ENCODE measurements at regions not wholly inside any gene's neighbourhood (a gene's known extent, or its start where the extent isn't known, plus 50 kb on each side); places are given as distances from the start of the nearest gene placed in this dataset.

DNA sequence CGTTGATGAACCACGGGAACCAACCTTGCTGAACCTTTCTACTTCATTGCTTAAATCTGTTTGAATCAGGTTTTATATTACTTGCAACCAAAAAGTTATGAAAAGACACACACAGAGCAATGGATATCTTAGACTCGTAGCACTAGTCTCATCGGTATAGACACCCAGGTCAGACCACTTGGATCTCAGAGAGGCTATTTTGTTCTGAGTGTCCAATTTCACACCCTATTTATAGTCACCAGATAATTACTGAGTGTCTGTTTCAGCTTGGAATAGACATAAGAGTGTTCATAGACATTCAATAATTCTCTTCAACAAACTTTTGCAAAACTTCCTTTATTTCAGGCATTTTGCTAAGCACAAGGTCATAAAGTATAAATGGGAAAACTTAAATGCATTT lies 145.4 kb upstream of the EGFLAM start:
- H3K27me3 Mint-ChIP-seq (ENCODE audit: insufficient read depth) = peaks cover 5% of the 10 kb centered on the region; the same call in 1 of the 2 replicates
- no peaks in the 10 kb centered on the region; the same call in 1 of the 2 replicates for H3K4me1 Mint-ChIP-seq (ENCODE audit: low read depth)
- no peak overlapping the region for H3K27ac Mint-ChIP-seq
- no peak overlapping the region for H3K4me3 Mint-ChIP-seq
- H3K36me3 Mint-ChIP-seq (ENCODE audit: low read depth) = no peaks in the 10 kb centered on the region
- H3K9me3 Mint-ChIP-seq = no peaks in the 10 kb centered on the region
- DNase-seq = no peak
- no peak for TF ChIP-seq CTCF (IDR thresholded peaks at IDR 0.05)

- H3K27me3 Mint-ChIP-seq (ENCODE audit: insufficient read depth) = peaks cover 5% of the 10 kb centered on the region
- DNase-seq = no peak
- H3K4me1 Mint-ChIP-seq (ENCODE audit: low read depth) = no peaks in the 10 kb centered on the region
- H3K9me3 Mint-ChIP-seq = no peaks in the 10 kb centered on the region
- no peak overlapping the region for H3K4me3 Mint-ChIP-seq
- no peaks in the 10 kb centered on the region for H3K36me3 Mint-ChIP-seq (ENCODE audit: low read depth)
- no peak for TF ChIP-seq CTCF (IDR thresholded peaks at IDR 0.05)
- H3K27ac Mint-ChIP-seq = no peak overlapping the region
These were observed 148.2 kb upstream of the EGFLAM start for GRCh38 chr5:38110130-38110529.

GRCh38 chr5:38107096-38107495 lies 151.3 kb upstream of the EGFLAM start:
- H3K4me1 Mint-ChIP-seq (ENCODE audit: low read depth) = no peaks in the 10 kb centered on the region
- H3K27me3 Mint-ChIP-seq (ENCODE audit: insufficient read depth) = peaks cover 5% of the 10 kb centered on the region
- no peak overlapping the region for H3K27ac Mint-ChIP-seq
- H3K4me3 Mint-ChIP-seq = no peak overlapping the region
- H3K9me3 Mint-ChIP-seq = no peaks in the 10 kb centered on the region
- no peaks in the 10 kb centered on the region for H3K36me3 Mint-ChIP-seq (ENCODE audit: low read depth)
- DNase-seq = no peak
- no peak for TF ChIP-seq CTCF (IDR thresholded peaks at IDR 0.05)

DNA sequence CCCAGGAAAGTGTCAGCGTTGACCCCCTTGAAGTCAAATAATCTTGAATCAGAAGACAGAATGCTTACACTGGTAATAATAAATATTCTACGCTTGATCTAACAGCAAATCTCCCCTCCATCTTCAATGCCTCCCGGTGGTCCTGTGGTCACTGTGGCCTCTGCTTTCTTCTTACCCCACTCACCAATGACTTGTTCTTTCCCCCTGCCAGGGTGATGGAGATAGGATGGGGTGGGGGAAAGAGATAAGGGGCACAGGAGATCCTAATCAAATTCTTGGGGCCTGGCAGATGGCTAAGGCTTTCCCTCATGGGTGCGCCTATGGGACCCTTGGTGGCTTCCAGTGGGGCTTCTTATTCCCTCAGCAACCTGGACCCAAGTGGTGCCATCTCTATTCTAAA lies 152.6 kb upstream of the EGFLAM start:
- Mint-ChIP-seq H3K4me1 (ENCODE audit: low read depth) (no peaks in the 10 kb centered on the region), H3K27me3 (ENCODE audit: insufficient read depth) (peaks cover 5% of the 10 kb centered on the region), H3K27ac (no peak overlapping the region), H3K4me3 (no peak overlapping the region), H3K36me3 (ENCODE audit: low read depth) (no peaks in the 10 kb centered on the region), H3K9me3 (no peaks in the 10 kb centered on the region)
- TF ChIP-seq CTCF (IDR thresholded peaks at IDR 0.05) = no peak
- no peak for DNase-seq

GRCh38 chr5:38105231-38105570 lies 153.2 kb upstream of the EGFLAM start:
- no peaks in the 10 kb centered on the region for H3K4me1 Mint-ChIP-seq (ENCODE audit: low read depth)
- H3K36me3 Mint-ChIP-seq (ENCODE audit: low read depth) = no peaks in the 10 kb centered on the region
- no peaks in the 10 kb centered on the region for H3K9me3 Mint-ChIP-seq
- H3K27me3 Mint-ChIP-seq (ENCODE audit: insufficient read depth) = peaks cover 6% of the 10 kb centered on the region
- H3K4me3 Mint-ChIP-seq = no peak overlapping the region
- TF ChIP-seq CTCF (IDR thresholded peaks at IDR 0.05) = no peak
- H3K27ac Mint-ChIP-seq = no peak overlapping the region
- DNase-seq = no peak

Data from HFFc6 (cell line).